Ascending aorta (tissue), 2 donors: ENCODE measurements at regions not wholly inside any gene's neighbourhood (a gene's known extent, or its start where the extent isn't known, plus 50 kb on each side); places are given as distances from the start of the nearest gene placed in this dataset.
"Not testable (repeated sequence)": the region's sequence is repeated elsewhere in the genome, so short reads cannot be mapped to it uniquely, and the experiment has no call there.

Source experiments
- DNase-seq, 2 donors: peaks; one replicate each; pipeline ENCODE4 v3.0.0-alpha.2; 2019; ENCODE audit warnings: low spot score in 2 of 2
- H3K27ac ChIP-seq, 2 donors: fragments of 200-600 bp; sonication (generic); one replicate each; pipeline ENCODE4 v1.5.1; 2016 to 2017; ENCODE audit warnings: mild to moderate bottlenecking in 1 of 2
- H3K27me3 ChIP-seq: fragments of 200-600 bp; sonication (generic); one replicate; pipeline ENCODE4 v1.5.1; 2017
- H3K36me3 ChIP-seq, 2 donors: fragments of 200-600 bp; sonication (generic); one replicate each; pipeline ENCODE4 v1.5.1; 2016
- H3K4me1 ChIP-seq, 2 donors: fragments of 200-600 bp; sonication (generic); one replicate each; pipeline ENCODE4 v1.5.1; 2016 to 2017; ENCODE audit warnings: mild to moderate bottlenecking in 1 of 2
- H3K4me3 ChIP-seq, 2 donors: fragments of 200-600 bp; sonication (generic); one replicate each; pipeline ENCODE4 v1.5.1; 2016 to 2017; ENCODE audit warnings: mild to moderate bottlenecking in 1 of 2
- H3K9me3 ChIP-seq, 2 donors: fragments of 200-600 bp; sonication (generic); one replicate each; pipeline ENCODE4 v1.5.1; 2016
- intact Hi-C: fragments of 100-400 bp; cut with DNase I; formaldehyde crosslinking; loops from one replicate; pipeline ENCODE4 v1.15.1; 2023
- TF ChIP-seq, protein P1 (sequence below), 3 experiments: fragments of 200-600 bp in 2 of 3; fragments of 450-650 bp in 1 of 3; sonication (generic) in 2 of 3; IDR thresholded peaks; one replicate each; pipeline ENCODE4 v1.5.1; 2016 to 2019; ENCODE audit warnings: antibody characterized with exemption in 3 of 3, mild to moderate bottlenecking in 1 of 3, moderate library complexity in 1 of 3

DNA sequence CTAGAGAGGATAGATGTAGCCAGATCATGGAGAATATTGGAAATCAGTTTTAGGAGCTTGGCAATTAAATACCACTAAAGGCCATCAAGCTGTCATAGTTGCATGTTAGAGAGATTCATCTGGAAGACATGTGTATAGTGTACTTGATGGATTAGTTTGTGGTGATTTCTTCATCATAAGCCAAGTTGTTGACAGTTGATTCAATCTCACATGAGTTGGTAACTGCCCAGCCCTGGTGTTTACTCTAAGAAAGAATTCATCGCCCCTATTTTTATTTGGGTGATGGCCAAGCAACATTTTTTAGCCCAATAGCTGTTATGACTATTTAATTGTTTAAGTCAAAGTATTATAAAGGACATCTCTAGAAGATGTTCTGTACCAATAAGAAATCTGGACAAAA lies 737.6 kb downstream of the PLA2G4A start:
- H3K36me3 ChIP-seq, result no peaks in the 10 kb centered on the region
- TF ChIP-seq, protein P1, sequence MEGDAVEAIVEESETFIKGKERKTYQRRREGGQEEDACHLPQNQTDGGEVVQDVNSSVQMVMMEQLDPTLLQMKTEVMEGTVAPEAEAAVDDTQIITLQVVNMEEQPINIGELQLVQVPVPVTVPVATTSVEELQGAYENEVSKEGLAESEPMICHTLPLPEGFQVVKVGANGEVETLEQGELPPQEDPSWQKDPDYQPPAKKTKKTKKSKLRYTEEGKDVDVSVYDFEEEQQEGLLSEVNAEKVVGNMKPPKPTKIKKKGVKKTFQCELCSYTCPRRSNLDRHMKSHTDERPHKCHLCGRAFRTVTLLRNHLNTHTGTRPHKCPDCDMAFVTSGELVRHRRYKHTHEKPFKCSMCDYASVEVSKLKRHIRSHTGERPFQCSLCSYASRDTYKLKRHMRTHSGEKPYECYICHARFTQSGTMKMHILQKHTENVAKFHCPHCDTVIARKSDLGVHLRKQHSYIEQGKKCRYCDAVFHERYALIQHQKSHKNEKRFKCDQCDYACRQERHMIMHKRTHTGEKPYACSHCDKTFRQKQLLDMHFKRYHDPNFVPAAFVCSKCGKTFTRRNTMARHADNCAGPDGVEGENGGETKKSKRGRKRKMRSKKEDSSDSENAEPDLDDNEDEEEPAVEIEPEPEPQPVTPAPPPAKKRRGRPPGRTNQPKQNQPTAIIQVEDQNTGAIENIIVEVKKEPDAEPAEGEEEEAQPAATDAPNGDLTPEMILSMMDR (IDR thresholded peaks at IDR 0.05), result no peak
- intact Hi-C loops, result no loop called here

DNA sequence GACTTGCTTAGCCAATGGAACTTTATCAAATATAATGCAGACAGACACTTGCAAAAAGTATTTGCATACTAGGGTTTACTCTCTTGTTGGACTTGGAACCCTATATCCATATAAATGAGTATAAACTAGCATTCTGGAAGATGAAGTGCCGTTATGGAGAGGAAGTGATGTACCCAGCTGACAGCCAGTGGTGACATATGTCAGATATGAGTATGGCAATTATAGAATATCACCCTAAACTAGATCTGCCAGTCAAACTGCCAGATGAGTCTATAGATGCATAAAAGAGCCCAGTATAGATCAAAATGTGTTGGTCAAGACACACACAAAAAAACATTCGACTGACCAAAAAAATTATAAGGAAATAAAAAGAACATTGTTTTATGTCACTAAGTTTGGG lies 739.3 kb downstream of the PLA2G4A start:
- H3K4me1 ChIP-seq, result no peaks in the 10 kb centered on the region
- H3K4me3 ChIP-seq, result no peak overlapping the region
- H3K27me3 ChIP-seq, result no peaks in the 10 kb centered on the region
- no peaks in the 10 kb centered on the region for H3K9me3 ChIP-seq
- TF ChIP-seq, protein P1 (IDR thresholded peaks at IDR 0.05), result no peak
- no peak for DNase-seq
- no peaks in the 10 kb centered on the region for H3K36me3 ChIP-seq
- intact Hi-C loops, result no loop called here
- no peak overlapping the region for H3K27ac ChIP-seq

More for the DNA sequence above, 737.6 kb downstream of the PLA2G4A start:
- H3K4me3 ChIP-seq, result no peak overlapping the region
- DNase-seq, result no peak
- no peaks in the 10 kb centered on the region for H3K4me1 ChIP-seq
- no peak overlapping the region for H3K27ac ChIP-seq
- H3K9me3 ChIP-seq, result no peaks in the 10 kb centered on the region
- H3K27me3 ChIP-seq, result no peaks in the 10 kb centered on the region

DNA sequence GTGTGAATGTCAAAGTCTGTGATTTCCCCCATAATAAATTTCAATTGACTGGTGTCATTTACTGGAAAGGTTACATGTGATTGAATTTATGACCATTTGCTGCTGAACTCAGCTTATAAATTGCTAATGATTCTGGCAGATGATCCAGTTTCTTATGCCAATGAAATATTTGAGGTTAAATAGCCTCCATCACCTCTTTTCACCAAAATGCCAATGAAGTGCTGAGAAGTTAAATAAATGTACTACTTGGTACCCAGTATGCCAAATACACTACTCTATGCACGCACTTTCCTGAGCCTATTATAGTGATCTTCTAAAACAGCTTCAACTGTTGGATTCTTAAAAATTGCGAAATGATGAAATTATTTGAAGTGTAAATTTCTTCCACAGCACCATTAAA lies 741.4 kb downstream of the PLA2G4A start:
- Histone ChIP-seq H3K4me1 (no peaks in the 10 kb centered on the region), H3K27me3 (no peaks in the 10 kb centered on the region), H3K9me3 (no peaks in the 10 kb centered on the region), H3K36me3 (no peaks in the 10 kb centered on the region), H3K4me3 (no peak overlapping the region), H3K27ac (no peak overlapping the region)
- DNase-seq, result no peak
- TF ChIP-seq, protein P1 (IDR thresholded peaks at IDR 0.05), result no peak
- intact Hi-C loops, result no loop called here

DNA sequence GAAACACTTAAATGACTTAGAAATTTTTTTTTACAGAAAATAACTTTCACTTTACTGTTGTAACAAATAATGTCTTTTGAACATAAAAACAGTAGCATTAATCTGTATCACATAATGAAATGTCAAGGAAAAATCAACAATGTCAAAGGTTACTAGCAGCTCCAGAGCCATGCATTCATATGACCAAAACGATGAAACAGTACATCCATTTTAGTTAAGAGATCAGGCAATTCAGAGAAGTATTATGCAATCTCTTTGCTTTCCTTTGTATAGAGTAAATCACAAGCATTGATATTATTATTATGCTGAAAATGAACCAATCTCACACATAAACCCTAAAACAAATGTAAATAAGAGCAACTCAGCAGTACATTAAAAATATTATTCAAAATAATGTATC lies 748.9 kb downstream of the PLA2G4A start:
- Histone ChIP-seq H3K27ac (no peak overlapping the region), H3K4me1 (no peaks in the 10 kb centered on the region), H3K4me3 (no peak overlapping the region), H3K27me3 (no peaks in the 10 kb centered on the region), H3K9me3 (no peaks in the 10 kb centered on the region), H3K36me3 (no peaks in the 10 kb centered on the region)
- TF ChIP-seq, protein P1 (IDR thresholded peaks at IDR 0.05), result no peak
- intact Hi-C loops, result no loop called here
- DNase-seq, result no peak

DNA sequence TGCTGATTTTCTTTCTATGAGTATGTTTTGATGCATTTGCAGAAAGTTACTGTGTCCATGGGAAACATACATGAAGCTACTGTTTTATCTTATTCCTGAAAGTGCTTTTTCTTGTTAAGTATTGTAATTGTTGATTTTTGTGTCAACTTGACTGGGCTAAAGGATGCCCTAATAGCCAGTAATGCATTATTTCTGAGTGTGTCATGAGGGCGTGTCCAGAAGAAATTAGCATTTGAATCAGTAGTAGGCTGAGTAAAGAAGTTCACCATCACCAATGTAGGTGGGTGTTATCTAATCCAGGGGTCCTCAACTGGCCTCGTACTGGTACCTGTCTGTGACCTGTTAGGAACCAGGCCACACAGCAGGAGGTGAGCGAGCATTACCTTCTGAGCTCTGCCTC lies 760.2 kb downstream of the PLA2G4A start:
- DNase-seq, result no peak
- TF ChIP-seq, protein P1 (IDR thresholded peaks at IDR 0.05), result no peak
- Histone ChIP-seq H3K9me3 (no peaks in the 10 kb centered on the region), H3K4me1 (no peaks in the 10 kb centered on the region), H3K27ac (no peak overlapping the region), H3K4me3 (no peak overlapping the region), H3K36me3 (no peaks in the 10 kb centered on the region), H3K27me3 (no peaks in the 10 kb centered on the region)
- intact Hi-C loops, result no loop called here

DNA sequence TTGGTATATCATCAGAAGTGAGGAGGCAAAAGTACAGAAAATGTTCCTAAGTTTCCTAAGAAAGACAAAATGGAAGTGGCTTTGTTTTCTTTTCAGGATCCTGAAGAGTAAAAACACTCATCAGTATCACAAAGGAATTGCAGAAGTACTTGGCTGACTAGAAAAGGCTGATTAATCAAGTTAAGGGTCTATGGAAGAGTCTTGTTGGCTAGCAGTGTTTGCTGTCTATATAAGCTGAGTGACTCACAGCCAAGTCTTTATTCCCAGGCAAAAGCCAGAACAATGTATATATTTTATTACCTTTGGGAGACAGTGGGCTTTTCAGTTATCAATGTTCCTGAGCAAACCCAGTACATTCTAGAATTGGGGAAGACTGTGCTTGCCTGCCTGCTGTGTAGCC lies 777.0 kb downstream of the PLA2G4A start:
- H3K9me3 ChIP-seq, result peaks cover 0 to 3% of the 10 kb centered on the region in 2 donors
- intact Hi-C loops, result no loop called here
- H3K4me1 ChIP-seq, result no peaks in the 10 kb centered on the region
- H3K36me3 ChIP-seq, result no peaks in the 10 kb centered on the region
- TF ChIP-seq, protein P1 (IDR thresholded peaks at IDR 0.05), result no peak
- H3K27ac ChIP-seq, result no peak overlapping the region
- no peaks in the 10 kb centered on the region for H3K27me3 ChIP-seq
- no peak overlapping the region for H3K4me3 ChIP-seq
- no peak for DNase-seq

DNA sequence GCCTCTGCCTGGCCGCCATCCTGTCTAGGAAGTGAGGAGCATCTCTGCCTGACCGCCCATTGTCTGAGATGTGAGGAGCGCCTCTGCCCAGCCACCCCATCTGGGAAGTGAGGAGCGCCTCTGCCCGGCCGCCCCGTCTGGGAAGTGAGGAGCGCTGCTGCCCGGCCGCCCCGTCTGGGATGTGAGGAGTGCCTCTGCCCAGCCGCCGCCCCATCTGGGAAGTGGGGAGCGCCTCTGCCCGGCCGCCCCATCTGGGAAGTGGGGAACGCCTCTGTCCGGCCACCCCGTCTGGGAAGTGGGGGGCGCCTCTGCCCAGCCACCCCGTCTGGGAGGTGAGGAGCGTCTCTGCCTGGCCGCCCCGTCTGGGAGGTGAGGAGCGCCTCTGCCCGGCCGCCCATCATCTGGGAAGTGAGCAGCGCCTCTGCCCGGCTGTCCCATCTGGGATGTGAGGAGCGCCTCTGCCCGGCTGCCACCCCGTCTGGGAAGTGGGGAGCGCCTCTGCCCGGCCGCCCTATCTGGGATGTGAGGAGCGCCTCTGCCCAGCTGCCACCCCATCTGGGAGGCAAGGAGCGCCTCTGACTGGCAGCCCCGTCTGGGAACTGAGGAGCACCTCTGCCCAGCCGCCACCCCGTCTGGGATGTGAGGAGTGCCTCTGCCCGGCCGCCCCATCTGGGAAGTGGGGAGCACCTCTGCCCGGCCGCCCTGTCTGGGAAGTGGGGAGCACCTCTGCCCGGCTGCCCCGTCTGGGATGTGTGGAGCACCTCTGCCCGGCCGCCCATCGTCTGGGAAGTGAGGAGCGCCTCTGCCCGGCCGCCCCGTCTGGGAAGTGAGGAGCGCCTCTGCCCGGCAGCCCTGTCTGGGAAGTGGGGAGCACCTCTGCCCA lies 787.3 kb downstream of the PLA2G4A start:
- H3K4me3 ChIP-seq, result not testable (repeated sequence)

DNA sequence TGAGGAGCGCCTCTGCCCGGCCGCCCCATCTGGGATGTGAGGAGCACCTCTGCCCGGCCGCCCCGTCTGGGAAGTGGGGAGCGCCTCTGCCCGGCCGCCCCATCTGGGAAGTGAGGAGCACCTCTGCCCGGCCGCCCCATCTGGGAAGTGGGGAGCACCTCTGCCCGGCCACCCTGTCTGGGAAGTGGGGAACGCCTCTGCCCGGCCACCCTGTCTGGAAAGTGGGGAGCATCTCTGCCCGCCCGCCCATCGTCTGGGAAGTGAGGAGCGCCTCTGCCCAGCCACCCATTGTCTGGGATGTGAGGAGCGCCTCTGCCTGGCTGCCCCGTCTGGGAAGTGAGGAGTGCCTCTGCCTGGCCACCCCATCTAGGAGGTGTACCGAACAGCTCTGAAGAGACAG lies 788.1 kb downstream of the PLA2G4A start:
- intact Hi-C loops, H3K27ac ChIP-seq, DNase-seq, H3K4me3 ChIP-seq, H3K27me3 ChIP-seq, H3K4me1 ChIP-seq, H3K36me3 ChIP-seq, H3K9me3 ChIP-seq: not testable (repeated sequence)

More for the DNA sequence above, 787.3 kb downstream of the PLA2G4A start:
- H3K9me3 ChIP-seq, H3K27me3 ChIP-seq, H3K4me1 ChIP-seq, intact Hi-C loops, H3K36me3 ChIP-seq, H3K27ac ChIP-seq, DNase-seq: not testable (repeated sequence)
